ENCODE measurements at regions not wholly inside any gene's neighbourhood (a gene's known extent, or its start where the extent isn't known, plus 50 kb on each side); places are given as distances from the start of the nearest gene placed in this dataset.

- no peak for DNase-seq
Observed at GRCh38 chr1:59156526-59157199, 140.2 kb upstream of the FGGY start.

GRCh38 chr1:59158321-59158720, 138.6 kb upstream of the FGGY start:
- no peak for DNase-seq

- DNase-seq, result no peak
Observed at GRCh38 chr1:59159557-59160203, 137.2 kb upstream of the FGGY start.

- DNase-seq, result no peak
Observed at GRCh38 chr1:59161136-59161535, 135.8 kb upstream of the FGGY start.

GRCh38 chr1:59162665-59163064, 134.2 kb upstream of the FGGY start:
- DNase-seq, result no peak

- DNase-seq, result peak; percentile 44
Observed at GRCh38 chr1:59163268-59164092, 133.4 kb upstream of the FGGY start.

GRCh38 chr1:59164371-59164770, 132.5 kb upstream of the FGGY start:
- no peak for DNase-seq

GRCh38 chr1:59165353-59165752, 131.5 kb upstream of the FGGY start:
- no peak for DNase-seq

GRCh38 chr1:59169703-59170102, 127.2 kb upstream of the FGGY start:
- no peak for DNase-seq

GRCh38 chr1:59170659-59171058, 126.2 kb upstream of the FGGY start:
- DNase-seq, result no peak

GRCh38 chr1:59171788-59172187, 125.1 kb upstream of the FGGY start:
- no peak for DNase-seq

- DNase-seq, result no peak
Observed at GRCh38 chr1:59172693-59173092, 124.2 kb upstream of the FGGY start.

- no peak for DNase-seq
Observed at GRCh38 chr1:59173721-59174120, 123.2 kb upstream of the FGGY start.

- no peak for DNase-seq
Observed at GRCh38 chr1:59176471-59176870, 120.4 kb upstream of the FGGY start.

- DNase-seq, result no peak
Observed at GRCh38 chr1:59177756-59178155, 119.1 kb upstream of the FGGY start.

- DNase-seq, result no peak
Observed at GRCh38 chr1:59178339-59179187, 118.3 kb upstream of the FGGY start.

- DNase-seq, result no peak
Observed at GRCh38 chr1:59179673-59180072, 117.2 kb upstream of the FGGY start.

GRCh38 chr1:59180735-59181134, 116.2 kb upstream of the FGGY start:
- DNase-seq, result no peak

- DNase-seq, result no peak
Observed at GRCh38 chr1:59183749-59184317, 113.1 kb upstream of the FGGY start.

- DNase-seq, result no peak
Observed at GRCh38 chr1:59184365-59184905, 112.5 kb upstream of the FGGY start.

GRCh38 chr1:59185163-59185860, 111.6 kb upstream of the FGGY start:
- DNase-seq, result no peak

GRCh38 chr1:59186656-59187055, 110.2 kb upstream of the FGGY start:
- DNase-seq, result no peak
